ENCODE measurements at regions not wholly inside any gene's neighbourhood (a gene's known extent, or its start where the extent isn't known, plus 50 kb on each side); places are given as distances from the start of the nearest gene placed in this dataset.
A peak's percentile ranks its signal among the peaks of the same experiment; 100 is the strongest.
"Not testable (repeated sequence)": the region's sequence is repeated elsewhere in the genome, so short reads cannot be mapped to it uniquely, and the experiment has no call there.

GRCh38 chr4:26204249-26204825 is 116.5 kb upstream of the RBPJ start:
- no peak overlapping the region for H3K4me3 Mint-ChIP-seq
- no peaks in the 10 kb centered on the region for H3K27me3 Mint-ChIP-seq (ENCODE audit: low read depth)
- no peaks in the 10 kb centered on the region for H3K9me3 Mint-ChIP-seq
- DNase-seq (no peak), ATAC-seq (peak; percentile 43 to 61)
- peaks cover 23% of the 10 kb centered on the region for H3K4me1 Mint-ChIP-seq (ENCODE audit: low read depth)
- no peaks in the 10 kb centered on the region for H3K36me3 Mint-ChIP-seq (ENCODE audit: insufficient read depth)

- no peak for DNase-seq
- no peaks in the 10 kb centered on the region for H3K9me3 Mint-ChIP-seq
- no peak for ATAC-seq
- no peaks in the 10 kb centered on the region for H3K36me3 Mint-ChIP-seq (ENCODE audit: insufficient read depth)
- H3K4me3 Mint-ChIP-seq = no peak overlapping the region
- peaks cover 3% of the 10 kb centered on the region for H3K27me3 Mint-ChIP-seq (ENCODE audit: low read depth)
- peaks cover 22% of the 10 kb centered on the region for H3K4me1 Mint-ChIP-seq (ENCODE audit: low read depth)
Measured at GRCh38 chr4:26204911-26205370, 115.9 kb upstream of the RBPJ start.

- Mint-ChIP-seq H3K4me1 (ENCODE audit: low read depth) (peaks cover 22% of the 10 kb centered on the region), H3K4me3 (no peak overlapping the region), H3K9me3 (no peaks in the 10 kb centered on the region), H3K36me3 (ENCODE audit: insufficient read depth) (no peaks in the 10 kb centered on the region), H3K27me3 (ENCODE audit: low read depth) (peaks cover 6% of the 10 kb centered on the region)
- ATAC-seq (no peak), DNase-seq (no peak)
Measured at GRCh38 chr4:26206339-26206738, 114.5 kb upstream of the RBPJ start.

GRCh38 chr4:26206999-26207398 is 113.8 kb upstream of the RBPJ start:
- no peaks in the 10 kb centered on the region for H3K9me3 Mint-ChIP-seq
- H3K27me3 Mint-ChIP-seq (ENCODE audit: low read depth) = peaks cover 6% of the 10 kb centered on the region
- H3K36me3 Mint-ChIP-seq (ENCODE audit: insufficient read depth) = no peaks in the 10 kb centered on the region
- no peak for DNase-seq
- H3K4me3 Mint-ChIP-seq = no peak overlapping the region
- ATAC-seq = no peak
- peaks cover 22% of the 10 kb centered on the region for H3K4me1 Mint-ChIP-seq (ENCODE audit: low read depth)

GRCh38 chr4:26207631-26208030 is 113.2 kb upstream of the RBPJ start:
- Mint-ChIP-seq H3K4me3 (no peak overlapping the region), H3K36me3 (ENCODE audit: insufficient read depth) (no peaks in the 10 kb centered on the region), H3K9me3 (no peaks in the 10 kb centered on the region), H3K27me3 (ENCODE audit: low read depth) (peaks cover 6% of the 10 kb centered on the region), H3K4me1 (ENCODE audit: low read depth) (peaks cover 22% of the 10 kb centered on the region)
- DNase-seq (no peak), ATAC-seq (no peak)

- no peaks in the 10 kb centered on the region for H3K9me3 Mint-ChIP-seq
- peaks cover 6% of the 10 kb centered on the region for H3K27me3 Mint-ChIP-seq (ENCODE audit: low read depth)
- H3K4me1 Mint-ChIP-seq (ENCODE audit: low read depth) = peaks cover 17% of the 10 kb centered on the region
- no peak for DNase-seq
- no peak overlapping the region for H3K4me3 Mint-ChIP-seq
- ATAC-seq = no peak
- H3K36me3 Mint-ChIP-seq (ENCODE audit: insufficient read depth) = no peaks in the 10 kb centered on the region
Measured at GRCh38 chr4:26208237-26208994, 112.4 kb upstream of the RBPJ start.

GRCh38 chr4:26209378-26209777 is 111.4 kb upstream of the RBPJ start:
- H3K4me3 Mint-ChIP-seq; DNase-seq; H3K27me3 Mint-ChIP-seq (ENCODE audit: low read depth); H3K9me3 Mint-ChIP-seq; H3K36me3 Mint-ChIP-seq (ENCODE audit: insufficient read depth); ATAC-seq: not testable (repeated sequence)
- H3K4me1 Mint-ChIP-seq (ENCODE audit: low read depth) = peaks cover 13% of the 10 kb centered on the region

- DNase-seq = no peak
- no peaks in the 10 kb centered on the region for H3K9me3 Mint-ChIP-seq
- H3K36me3 Mint-ChIP-seq (ENCODE audit: insufficient read depth) = no peaks in the 10 kb centered on the region
- peaks cover 6% of the 10 kb centered on the region for H3K27me3 Mint-ChIP-seq (ENCODE audit: low read depth)
- H3K4me3 Mint-ChIP-seq = no peak overlapping the region
- no peak for ATAC-seq
- H3K4me1 Mint-ChIP-seq (ENCODE audit: low read depth) = peaks cover 8% of the 10 kb centered on the region
Measured at GRCh38 chr4:26212528-26212927, 108.3 kb upstream of the RBPJ start.

GRCh38 chr4:26213317-26213716 is 107.5 kb upstream of the RBPJ start:
- no peak for DNase-seq
- H3K27me3 Mint-ChIP-seq (ENCODE audit: low read depth) = peaks cover 6% of the 10 kb centered on the region
- peaks cover 8% of the 10 kb centered on the region for H3K4me1 Mint-ChIP-seq (ENCODE audit: low read depth)
- no peaks in the 10 kb centered on the region for H3K36me3 Mint-ChIP-seq (ENCODE audit: insufficient read depth)
- ATAC-seq = no peak
- no peaks in the 10 kb centered on the region for H3K9me3 Mint-ChIP-seq
- no peak overlapping the region for H3K4me3 Mint-ChIP-seq

GRCh38 chr4:26214994-26215393 is 105.8 kb upstream of the RBPJ start:
- peaks cover 3% of the 10 kb centered on the region for H3K27me3 Mint-ChIP-seq (ENCODE audit: low read depth)
- H3K9me3 Mint-ChIP-seq = no peaks in the 10 kb centered on the region
- H3K36me3 Mint-ChIP-seq (ENCODE audit: insufficient read depth) = no peaks in the 10 kb centered on the region
- H3K4me3 Mint-ChIP-seq = no peak overlapping the region
- H3K4me1 Mint-ChIP-seq (ENCODE audit: low read depth) = peaks cover 8% of the 10 kb centered on the region
- DNase-seq (no peak), ATAC-seq (no peak)

GRCh38 chr4:26215725-26216124 is 105.1 kb upstream of the RBPJ start:
- H3K36me3 Mint-ChIP-seq (ENCODE audit: insufficient read depth) = no peaks in the 10 kb centered on the region
- no peaks in the 10 kb centered on the region for H3K27me3 Mint-ChIP-seq (ENCODE audit: low read depth)
- no peak for ATAC-seq
- H3K4me3 Mint-ChIP-seq = no peak overlapping the region
- no peaks in the 10 kb centered on the region for H3K9me3 Mint-ChIP-seq
- peaks cover 8% of the 10 kb centered on the region for H3K4me1 Mint-ChIP-seq (ENCODE audit: low read depth)
- no peak for DNase-seq

GRCh38 chr4:26217481-26217880 is 103.3 kb upstream of the RBPJ start:
- DNase-seq = no peak
- ATAC-seq = no peak
- Mint-ChIP-seq H3K9me3 (no peaks in the 10 kb centered on the region), H3K27me3 (ENCODE audit: low read depth) (no peaks in the 10 kb centered on the region), H3K4me1 (ENCODE audit: low read depth) (peaks cover 8% of the 10 kb centered on the region), H3K36me3 (ENCODE audit: insufficient read depth) (no peaks in the 10 kb centered on the region), H3K4me3 (no peak overlapping the region)

- DNase-seq = no peak
Measured at GRCh38 chr4:26217961-26218676, 102.7 kb upstream of the RBPJ start.

GRCh38 chr4:26218677-26219605 is 101.9 kb upstream of the RBPJ start:
- Mint-ChIP-seq H3K4me3 (no peak overlapping the region), H3K27me3 (ENCODE audit: low read depth) (no peaks in the 10 kb centered on the region), H3K4me1 (ENCODE audit: low read depth) (peaks cover 4% of the 10 kb centered on the region), H3K36me3 (ENCODE audit: insufficient read depth) (no peaks in the 10 kb centered on the region), H3K9me3 (no peaks in the 10 kb centered on the region)
- DNase-seq (no peak), ATAC-seq (no peak)

More at GRCh38 chr4:26217961-26218676, 102.7 kb upstream of the RBPJ start:
- Mint-ChIP-seq H3K4me1 (ENCODE audit: low read depth) (peaks cover 8% of the 10 kb centered on the region), H3K9me3 (no peaks in the 10 kb centered on the region), H3K4me3 (no peak overlapping the region), H3K27me3 (ENCODE audit: low read depth) (no peaks in the 10 kb centered on the region), H3K36me3 (ENCODE audit: insufficient read depth) (no peaks in the 10 kb centered on the region)
- ATAC-seq = no peak
